ENCODE measurements at regions not wholly inside any gene's neighbourhood (a gene's known extent, or its start where the extent isn't known, plus 50 kb on each side); places are given as distances from the start of the nearest gene placed in this dataset.
"Not testable (repeated sequence)": the region's sequence is repeated elsewhere in the genome, so short reads cannot be mapped to it uniquely, and the experiment has no call there.

DNA sequence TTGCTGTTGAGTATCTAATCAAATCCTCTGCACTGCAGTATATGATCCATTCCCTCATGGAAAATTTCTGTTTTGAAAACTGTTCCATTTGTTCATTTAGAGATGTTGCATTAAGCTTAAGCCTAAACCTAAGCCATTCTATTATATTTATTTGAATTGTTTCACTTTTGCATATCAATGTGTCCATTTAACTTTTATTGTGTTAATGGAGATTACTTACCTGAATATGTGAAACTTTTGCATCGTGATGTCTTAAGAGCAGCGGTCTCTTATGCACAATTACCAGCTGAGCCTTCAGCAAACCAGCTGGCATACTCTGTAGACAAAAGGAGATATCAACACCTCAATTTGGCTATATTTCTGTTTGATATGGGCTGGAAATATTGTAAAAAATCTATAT is 922.5 kb upstream of the FBXO33 start:
- 66 to 71% methylated on average over 2 of the region's 2 CpGs for WGBS, 2 donors
- no peak overlapping the region for H3K4me3 ChIP-seq
- no peak overlapping the region for H3K27ac ChIP-seq

DNA sequence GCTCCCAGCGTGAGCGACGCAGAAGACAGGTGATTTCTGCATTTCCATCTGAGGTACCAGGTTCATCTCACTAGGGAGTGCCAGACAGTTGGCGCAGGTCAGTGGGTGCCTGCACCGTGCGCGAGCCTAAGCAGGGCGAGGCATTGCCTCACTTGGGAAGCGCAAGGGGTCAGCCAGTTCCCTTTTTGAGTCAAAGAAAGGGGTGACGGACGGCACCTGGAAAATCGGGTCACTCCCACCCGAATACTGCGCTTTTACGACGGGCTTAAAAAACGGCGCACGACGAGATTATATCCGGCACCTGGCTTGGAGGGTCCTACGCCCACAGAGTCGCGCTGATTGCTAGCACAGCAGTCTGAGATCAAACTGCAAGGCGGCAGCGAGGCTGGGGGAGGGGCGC is 915.9 kb upstream of the FBXO33 start:
- H3K9me3 ChIP-seq; H3K4me1 ChIP-seq; H3K4me3 ChIP-seq; H3K27ac ChIP-seq; intact Hi-C loops (cut with DNase I); H3K36me3 ChIP-seq; DNase-seq; H3K27me3 ChIP-seq: not testable (repeated sequence)
- WGBS, 2 donors = 88 to 92% methylated on average over 27 of the region's 27 CpGs

More for the DNA sequence above, 922.5 kb upstream of the FBXO33 start:
- DNase-seq = no peak
- intact Hi-C loops (cut with DNase I) = no loop called here
- Histone ChIP-seq H3K27me3 (no peaks in the 10 kb centered on the region), H3K36me3 (no peaks in the 10 kb centered on the region), H3K9me3 (peaks cover 0 to 5% (median 0%) of the 10 kb centered on the region in 4 donors), H3K4me1 (no peaks in the 10 kb centered on the region)
- TF ChIP-seq POLR2A (IDR thresholded peaks at IDR 0.05) = no peak
- no peak for TF ChIP-seq EP300 (IDR thresholded peaks at IDR 0.05)
- no peak for TF ChIP-seq CTCF (IDR thresholded peaks at IDR 0.05)
- TF ChIP-seq POLR2AphosphoS5 (IDR thresholded peaks at IDR 0.05) = no peak

- Histone ChIP-seq H3K4me3 (no peak overlapping the region), H3K27me3 (no peaks in the 10 kb centered on the region), H3K36me3 (no peaks in the 10 kb centered on the region), H3K27ac (no peak overlapping the region), H3K4me1 (no peaks in the 10 kb centered on the region), H3K9me3 (no peaks in the 10 kb centered on the region)
- TF ChIP-seq CTCF (IDR thresholded peaks at IDR 0.05) (no peak), POLR2AphosphoS5 (IDR thresholded peaks at IDR 0.05) (no peak), EP300 (IDR thresholded peaks at IDR 0.05) (no peak), POLR2A (IDR thresholded peaks at IDR 0.05) (no peak)
- 78 to 85% methylated on average over 3 of the region's 3 CpGs for WGBS, 2 donors
- DNase-seq = no peak
- intact Hi-C loops (cut with DNase I) = no loop called here
Measured at GRCh38 chr14:40347675-40348074, 915.4 kb upstream of the FBXO33 start.

GRCh38 chr14:40346275-40346674 is 914.0 kb upstream of the FBXO33 start:
- Histone ChIP-seq H3K36me3 (no peaks in the 10 kb centered on the region), H3K27ac (no peak overlapping the region), H3K4me3 (no peak overlapping the region), H3K27me3 (no peaks in the 10 kb centered on the region), H3K9me3 (no peaks in the 10 kb centered on the region), H3K4me1 (no peaks in the 10 kb centered on the region)
- no peak for DNase-seq
- intact Hi-C loops (cut with DNase I) = no loop called here
- WGBS, 2 donors = 93 to 94% methylated on average over 2 of the region's 2 CpGs
- TF ChIP-seq POLR2A (IDR thresholded peaks at IDR 0.05) (no peak), CTCF (IDR thresholded peaks at IDR 0.05) (no peak), EP300 (IDR thresholded peaks at IDR 0.05) (no peak), POLR2AphosphoS5 (IDR thresholded peaks at IDR 0.05) (no peak)

- Histone ChIP-seq H3K36me3 (no peaks in the 10 kb centered on the region), H3K4me1 (no peaks in the 10 kb centered on the region), H3K27ac (no peak overlapping the region), H3K4me3 (no peak overlapping the region), H3K27me3 (no peaks in the 10 kb centered on the region), H3K9me3 (no peaks in the 10 kb centered on the region)
- intact Hi-C loops (cut with DNase I) = no loop called here
- WGBS, 2 donors = 61 to 77% methylated on average over 1 of the region's 1 CpG
- TF ChIP-seq EP300 (IDR thresholded peaks at IDR 0.05) (no peak), POLR2A (IDR thresholded peaks at IDR 0.05) (no peak), POLR2AphosphoS5 (IDR thresholded peaks at IDR 0.05) (no peak)
- no peak for DNase-seq
Measured at GRCh38 chr14:40345334-40345733, 913.1 kb upstream of the FBXO33 start.

GRCh38 chr14:40340708-40341107 is 908.5 kb upstream of the FBXO33 start:
- no peaks in the 10 kb centered on the region for H3K36me3 ChIP-seq
- WGBS, 2 donors = 68 to 76% methylated on average over 3 of the region's 3 CpGs
- no peak overlapping the region for H3K4me3 ChIP-seq
- no peak overlapping the region for H3K27ac ChIP-seq
- no peaks in the 10 kb centered on the region for H3K9me3 ChIP-seq
- intact Hi-C loops (cut with DNase I) = no loop called here
- TF ChIP-seq CTCF (IDR thresholded peaks at IDR 0.05) = no peak
- no peak for TF ChIP-seq POLR2A (IDR thresholded peaks at IDR 0.05)
- no peak for TF ChIP-seq POLR2AphosphoS5 (IDR thresholded peaks at IDR 0.05)
- no peak for TF ChIP-seq EP300 (IDR thresholded peaks at IDR 0.05)
- DNase-seq = no peak
- no peaks in the 10 kb centered on the region for H3K4me1 ChIP-seq
- no peaks in the 10 kb centered on the region for H3K27me3 ChIP-seq
